Stomach (tissue), 4 donors: ENCODE measurements at regions not wholly inside any gene's neighbourhood (a gene's known extent, or its start where the extent isn't known, plus 50 kb on each side); places are given as distances from the start of the nearest gene placed in this dataset.

Source experiments
- CTCF ChIP-seq, 7 experiments: fragments of 450-650 bp in 4 of 7; fragments of 200-600 bp in 3 of 7; sonication (generic) in 3 of 7; IDR thresholded peaks; one replicate each; pipeline ENCODE4 v1.5.1; 2016 to 2019; ENCODE audit warnings: antibody characterized with exemption in 7 of 7, control low read depth in 2 of 7, mild to moderate bottlenecking in 1 of 7
- POLR2A ChIP-seq, 4 donors: fragments of 450-650 bp; IDR thresholded peaks; one replicate each; pipeline ENCODE4 v1.6.1; 2016; ENCODE audit warnings: antibody characterized with exemption in 4 of 4, control low read depth in 2 of 4, mild to moderate bottlenecking in 1 of 4, moderate library complexity in 1 of 4
- POLR2AphosphoS5 ChIP-seq, 3 donors: sonication (generic); formaldehyde crosslinking; IDR thresholded peaks; one replicate each; pipeline ENCODE4 v1.6.1; 2016; ENCODE audit warnings: antibody characterized with exemption in 3 of 3

GRCh38 chr18:70446063-70446462 lies 157.2 kb downstream of the SOCS6 start:
- TF ChIP-seq CTCF (IDR thresholded peaks at IDR 0.05): no peak
- no peak for TF ChIP-seq POLR2A (IDR thresholded peaks at IDR 0.05)
- TF ChIP-seq POLR2AphosphoS5 (IDR thresholded peaks at IDR 0.05): no peak
